ACC112 (cell line): ENCODE measurements at regions not wholly inside any gene's neighbourhood (a gene's known extent, or its start where the extent isn't known, plus 50 kb on each side); places are given as distances from the start of the nearest gene placed in this dataset.
"Not testable (repeated sequence)": the region's sequence is repeated elsewhere in the genome, so short reads cannot be mapped to it uniquely, and the experiment has no call there.

Source experiments
- H2AFZ ChIP-seq: fragments of 200-600 bp; sonication (generic); one replicate; pipeline ENCODE4 v1.6.0; 2017; ENCODE audit warnings: antibody characterized with exemption, low read length; ENCODE audit not compliant: unreplicated experiment
- H3K27ac ChIP-seq: fragments of 200-600 bp; sonication (generic); 2 replicates; pipeline ENCODE4 v1.5.1; 2014; ENCODE audit warnings: low read depth, mild to moderate bottlenecking, antibody characterized with exemption, low read length, moderate library complexity
- H3K27me3 ChIP-seq: fragments of 200-600 bp; sonication (generic); 2 replicates; pipeline ENCODE4 v1.6.1; 2014; ENCODE audit warnings: mild to moderate bottlenecking, antibody characterized with exemption, low read length, moderate library complexity, mixed read lengths; ENCODE audit not compliant: insufficient read depth
- H3K36me3 ChIP-seq: fragments of 200-600 bp; sonication (generic); 2 replicates; pipeline ENCODE4 v1.6.1; 2016; ENCODE audit warnings: mild to moderate bottlenecking, antibody characterized with exemption, low read length, moderate library complexity, mixed read lengths; ENCODE audit not compliant: insufficient read depth
- H3K4me1 ChIP-seq: fragments of 200-600 bp; sonication (generic); one replicate; pipeline ENCODE4 v1.6.1; 2016; ENCODE audit warnings: low read length, mixed read lengths; ENCODE audit not compliant: insufficient read depth, unreplicated experiment, control insufficient read depth
- H3K4me3 ChIP-seq: fragments of 200-600 bp; sonication (generic); 2 replicates; pipeline ENCODE4 v1.5.1; 2014; ENCODE audit warnings: mild to moderate bottlenecking, low read depth, low read length
- H3K79me2 ChIP-seq: fragments of 200-600 bp; sonication (generic); one replicate; pipeline ENCODE4 v1.6.0; 2016; ENCODE audit warnings: low read length; ENCODE audit not compliant: control insufficient read depth, unreplicated experiment, insufficient read depth

GRCh38 chr14:21833836-21834235, 160.2 kb upstream of the OR4E1 start:
- H3K36me3 ChIP-seq, result no peaks in the 10 kb centered on the region
- peaks cover 58% of the 10 kb centered on the region for H3K27me3 ChIP-seq
- H3K27ac ChIP-seq, result no peak overlapping the region
- no peaks in the 10 kb centered on the region for H3K4me1 ChIP-seq
- no peaks in the 10 kb centered on the region for H3K79me2 ChIP-seq
- H3K4me3 ChIP-seq, result no peak overlapping the region
- no peak overlapping the region for H2AFZ ChIP-seq

GRCh38 chr14:21825845-21826244, 152.2 kb upstream of the OR4E1 start:
- Histone ChIP-seq H3K36me3 (no peaks in the 10 kb centered on the region), H3K4me3 (no peak overlapping the region), H3K27me3 (peaks cover 41% of the 10 kb centered on the region), H2AFZ (no peak overlapping the region), H3K4me1 (no peaks in the 10 kb centered on the region), H3K27ac (no peak overlapping the region), H3K79me2 (no peaks in the 10 kb centered on the region)

- Histone ChIP-seq H3K4me3 (no peak overlapping the region), H3K27me3 (peaks cover 41% of the 10 kb centered on the region), H3K4me1 (no peaks in the 10 kb centered on the region), H2AFZ (no peak overlapping the region), H3K79me2 (no peaks in the 10 kb centered on the region), H3K27ac (no peak overlapping the region), H3K36me3 (no peaks in the 10 kb centered on the region)
Measured at GRCh38 chr14:21825149-21825743, 151.6 kb upstream of the OR4E1 start.

GRCh38 chr14:21822109-21822508, 148.5 kb upstream of the OR4E1 start:
- Histone ChIP-seq H3K36me3 (no peaks in the 10 kb centered on the region), H3K79me2 (no peaks in the 10 kb centered on the region), H3K27me3 (peaks cover 15% of the 10 kb centered on the region; the same call in 1 of the 2 replicates), H3K4me3 (no peak overlapping the region), H3K27ac (no peak overlapping the region), H2AFZ (no peak overlapping the region), H3K4me1 (no peaks in the 10 kb centered on the region)

GRCh38 chr14:21820631-21821030, 147.0 kb upstream of the OR4E1 start:
- Histone ChIP-seq H3K27ac (no peak overlapping the region), H3K36me3 (no peaks in the 10 kb centered on the region), H3K4me3 (no peak overlapping the region), H3K27me3 (peaks cover 7% of the 10 kb centered on the region; the same call in 1 of the 2 replicates), H3K79me2 (no peaks in the 10 kb centered on the region), H3K4me1 (no peaks in the 10 kb centered on the region), H2AFZ (no peak overlapping the region)

- H2AFZ ChIP-seq, H3K27ac ChIP-seq, H3K79me2 ChIP-seq, H3K4me1 ChIP-seq, H3K36me3 ChIP-seq, H3K4me3 ChIP-seq, H3K27me3 ChIP-seq: not testable (repeated sequence)
Measured at GRCh38 chr14:21819891-21820290, 146.3 kb upstream of the OR4E1 start.

GRCh38 chr14:21817010-21817409, 143.4 kb upstream of the OR4E1 start:
- not testable (repeated sequence) for H3K27ac ChIP-seq, H3K79me2 ChIP-seq

GRCh38 chr14:21807975-21808374, 134.4 kb upstream of the OR4E1 start:
- no peaks in the 10 kb centered on the region for H3K79me2 ChIP-seq
- no peak overlapping the region for H3K27ac ChIP-seq
- H2AFZ ChIP-seq, result no peak overlapping the region
- no peak overlapping the region for H3K4me3 ChIP-seq
- H3K36me3 ChIP-seq, result no peaks in the 10 kb centered on the region
- peaks cover 29% of the 10 kb centered on the region for H3K27me3 ChIP-seq
- H3K4me1 ChIP-seq, result no peaks in the 10 kb centered on the region

More at GRCh38 chr14:21817010-21817409, 143.4 kb upstream of the OR4E1 start:
- not testable (repeated sequence) for H3K36me3 ChIP-seq, H3K4me1 ChIP-seq, H3K4me3 ChIP-seq, H3K27me3 ChIP-seq, H2AFZ ChIP-seq

GRCh38 chr14:21804981-21805380, 131.4 kb upstream of the OR4E1 start:
- peaks cover 27% of the 10 kb centered on the region for H3K27me3 ChIP-seq
- H3K79me2 ChIP-seq, result no peaks in the 10 kb centered on the region
- no peak overlapping the region for H3K4me3 ChIP-seq
- H3K36me3 ChIP-seq, result no peaks in the 10 kb centered on the region
- H2AFZ ChIP-seq, result no peak overlapping the region
- H3K27ac ChIP-seq, result no peak overlapping the region
- no peaks in the 10 kb centered on the region for H3K4me1 ChIP-seq

- Histone ChIP-seq H3K79me2 (no peaks in the 10 kb centered on the region), H3K27me3 (peaks cover 29% of the 10 kb centered on the region), H2AFZ (no peak overlapping the region), H3K36me3 (no peaks in the 10 kb centered on the region), H3K4me1 (no peaks in the 10 kb centered on the region), H3K27ac (no peak overlapping the region), H3K4me3 (no peak overlapping the region)
Measured at GRCh38 chr14:21802441-21802840, 128.8 kb upstream of the OR4E1 start.

- H3K4me1 ChIP-seq, result no peaks in the 10 kb centered on the region
- H3K4me3 ChIP-seq, result no peak overlapping the region
- H3K27me3 ChIP-seq, result peaks cover 18% of the 10 kb centered on the region
- H3K36me3 ChIP-seq, result no peaks in the 10 kb centered on the region
- no peak overlapping the region for H3K27ac ChIP-seq
- no peak overlapping the region for H2AFZ ChIP-seq
- no peaks in the 10 kb centered on the region for H3K79me2 ChIP-seq
Measured at GRCh38 chr14:21796916-21797315, 123.3 kb upstream of the OR4E1 start.
